Upper lobe of right lung (tissue), 1 donor: ENCODE measurements at regions not wholly inside any gene's neighbourhood (a gene's known extent, or its start where the extent isn't known, plus 50 kb on each side); places are given as distances from the start of the nearest gene placed in this dataset.

Experiments
- ATAC-seq: fragments of 200-7000 bp; cut with Tn5 transposase; one replicate; pipeline ENCODE4 v1.9.1; 2020; ENCODE audit warnings: mild to moderate bottlenecking, moderate library complexity
- DNase-seq: peaks from one replicate; pipeline ENCODE4 v3.0.0-alpha.2; 2020
- H3K27ac ChIP-seq: fragments of 200-600 bp; one replicate; pipeline ENCODE4 v1.8.0; 2022
- H3K27me3 ChIP-seq: fragments of 200-600 bp; one replicate; pipeline ENCODE4 v1.8.0; 2022; ENCODE audit warnings: mild to moderate bottlenecking
- H3K36me3 ChIP-seq: fragments of 200-600 bp; one replicate; pipeline ENCODE4 v1.8.0; 2022
- H3K4me1 ChIP-seq: fragments of 200-600 bp; one replicate; pipeline ENCODE4 v1.8.0; 2022
- H3K4me3 ChIP-seq: fragments of 200-600 bp; one replicate; pipeline ENCODE4 v1.8.0; 2022; ENCODE audit warnings: mild to moderate bottlenecking
- H3K9me3 ChIP-seq: fragments of 200-600 bp; one replicate; pipeline ENCODE4 v1.8.0; 2022
- intact Hi-C: fragments of 100-400 bp; cut with DNase I; formaldehyde crosslinking; loops from one replicate; pipeline ENCODE4 v1.11.0; 2022
- TF ChIP-seq, protein P1 (sequence below): fragments of 200-600 bp; IDR thresholded peaks from one replicate; pipeline ENCODE4 v1.8.0; 2022; ENCODE audit warnings: antibody characterized with exemption
- donor health status: DM: no; HTN: yes; CAD: no; lungs with severe emphysema.

DNA sequence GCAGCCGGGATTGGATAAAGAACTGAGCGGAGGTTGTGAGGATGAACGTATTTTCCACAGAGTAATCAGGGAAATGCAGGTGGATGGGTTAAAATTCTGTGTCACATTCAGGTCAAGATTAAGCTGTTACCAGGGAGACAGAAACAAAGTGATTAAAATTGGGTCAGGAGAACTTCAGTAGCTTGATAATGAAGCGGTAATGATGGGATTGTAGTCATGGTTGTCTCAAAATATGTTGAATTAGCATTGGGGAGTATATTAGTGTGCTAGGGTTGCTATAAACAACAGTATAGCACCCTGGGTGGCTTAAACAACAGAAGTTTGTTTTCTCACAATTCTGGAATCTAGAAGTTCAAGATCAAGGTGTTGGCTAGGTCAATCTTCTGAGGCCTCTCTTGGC, 155.5 kb downstream of the GJA1 start:
- H3K4me3 ChIP-seq: no peak overlapping the region
- no peaks in the 10 kb centered on the region for H3K9me3 ChIP-seq
- no peaks in the 10 kb centered on the region for H3K27me3 ChIP-seq
- TF ChIP-seq, protein P1, sequence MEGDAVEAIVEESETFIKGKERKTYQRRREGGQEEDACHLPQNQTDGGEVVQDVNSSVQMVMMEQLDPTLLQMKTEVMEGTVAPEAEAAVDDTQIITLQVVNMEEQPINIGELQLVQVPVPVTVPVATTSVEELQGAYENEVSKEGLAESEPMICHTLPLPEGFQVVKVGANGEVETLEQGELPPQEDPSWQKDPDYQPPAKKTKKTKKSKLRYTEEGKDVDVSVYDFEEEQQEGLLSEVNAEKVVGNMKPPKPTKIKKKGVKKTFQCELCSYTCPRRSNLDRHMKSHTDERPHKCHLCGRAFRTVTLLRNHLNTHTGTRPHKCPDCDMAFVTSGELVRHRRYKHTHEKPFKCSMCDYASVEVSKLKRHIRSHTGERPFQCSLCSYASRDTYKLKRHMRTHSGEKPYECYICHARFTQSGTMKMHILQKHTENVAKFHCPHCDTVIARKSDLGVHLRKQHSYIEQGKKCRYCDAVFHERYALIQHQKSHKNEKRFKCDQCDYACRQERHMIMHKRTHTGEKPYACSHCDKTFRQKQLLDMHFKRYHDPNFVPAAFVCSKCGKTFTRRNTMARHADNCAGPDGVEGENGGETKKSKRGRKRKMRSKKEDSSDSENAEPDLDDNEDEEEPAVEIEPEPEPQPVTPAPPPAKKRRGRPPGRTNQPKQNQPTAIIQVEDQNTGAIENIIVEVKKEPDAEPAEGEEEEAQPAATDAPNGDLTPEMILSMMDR: no peak
- no peak for ATAC-seq
- intact Hi-C loops: no loop called here
- no peaks in the 10 kb centered on the region for H3K36me3 ChIP-seq
- H3K27ac ChIP-seq: no peak overlapping the region
- no peak for DNase-seq
- no peaks in the 10 kb centered on the region for H3K4me1 ChIP-seq

DNA sequence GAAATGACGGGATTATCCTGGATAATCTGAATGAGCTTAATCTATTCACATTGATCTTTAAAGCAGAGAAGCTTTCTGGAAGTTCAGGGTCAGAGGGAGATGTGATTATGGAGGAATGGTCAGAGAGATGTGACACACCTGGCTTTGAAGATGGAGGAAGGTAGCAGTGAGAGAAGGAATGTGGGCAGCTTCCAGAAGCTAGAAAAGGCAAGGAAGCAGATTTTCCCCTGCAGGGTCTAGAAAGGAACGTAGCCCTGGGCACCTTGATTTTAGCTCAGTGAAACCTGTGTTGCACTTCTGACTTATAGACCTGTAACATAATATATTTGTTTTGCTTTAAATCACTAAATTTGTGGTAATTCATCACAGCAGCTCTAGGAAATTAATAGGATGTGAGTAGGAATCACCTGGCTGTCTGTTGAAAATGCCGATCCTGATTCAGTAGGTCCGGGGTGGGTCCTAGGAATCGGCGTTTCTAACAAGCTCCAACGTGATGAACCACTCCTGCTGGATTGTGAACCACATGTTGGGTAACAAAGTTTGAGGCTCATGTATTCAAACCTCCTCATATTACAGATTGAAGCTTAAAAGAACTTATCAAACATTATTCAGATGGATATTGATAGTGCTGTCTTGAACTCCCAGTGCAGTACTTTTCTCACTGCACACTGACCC, 157.0 kb downstream of the GJA1 start:
- no peak for ATAC-seq
- no peaks in the 10 kb centered on the region for H3K36me3 ChIP-seq

DNA sequence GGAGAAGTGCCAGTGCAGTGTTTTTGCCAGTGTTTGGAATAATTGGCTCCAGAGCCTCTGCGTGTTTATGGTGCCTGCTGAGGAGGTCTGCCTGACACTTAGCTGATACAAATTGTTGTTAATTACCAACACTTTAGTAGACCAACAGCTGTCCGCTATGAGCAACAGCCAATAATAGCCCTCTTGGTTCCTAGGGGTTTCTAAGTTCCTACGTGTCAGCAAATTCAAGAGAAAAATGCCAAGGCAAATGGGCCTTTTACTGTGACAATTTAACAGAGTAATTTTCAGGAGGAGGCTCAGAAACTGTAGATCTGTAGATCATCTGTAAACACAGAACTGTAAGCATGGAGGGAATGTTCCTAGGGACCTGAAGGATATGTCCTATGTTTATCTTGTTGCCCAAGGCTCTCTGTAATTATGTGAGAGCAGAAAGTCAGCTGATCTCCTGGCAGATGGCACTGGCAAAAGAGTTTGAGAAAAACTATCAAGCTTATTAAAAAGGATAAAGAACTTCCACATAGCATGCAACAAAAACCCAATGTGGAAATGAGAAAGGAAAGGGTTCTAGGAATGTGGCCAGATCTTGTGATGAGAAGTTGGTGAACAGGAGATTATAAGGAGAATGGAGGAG, 157.7 kb downstream of the GJA1 start:
- Histone ChIP-seq H3K9me3 (no peaks in the 10 kb centered on the region), H3K27ac (no peak overlapping the region), H3K27me3 (no peaks in the 10 kb centered on the region), H3K36me3 (no peaks in the 10 kb centered on the region), H3K4me1 (no peaks in the 10 kb centered on the region), H3K4me3 (no peak overlapping the region)
- DNase-seq (no peak), ATAC-seq (no peak)
- TF ChIP-seq, protein P1: no peak
- intact Hi-C loops: no loop called here

More for the DNA sequence above, 157.0 kb downstream of the GJA1 start:
- no peaks in the 10 kb centered on the region for H3K4me1 ChIP-seq
- H3K9me3 ChIP-seq: no peaks in the 10 kb centered on the region
- H3K27me3 ChIP-seq: no peaks in the 10 kb centered on the region
- H3K27ac ChIP-seq: no peak overlapping the region
- TF ChIP-seq, protein P1: no peak
- no peak for DNase-seq
- H3K4me3 ChIP-seq: no peak overlapping the region
- intact Hi-C loops: no loop called here

DNA sequence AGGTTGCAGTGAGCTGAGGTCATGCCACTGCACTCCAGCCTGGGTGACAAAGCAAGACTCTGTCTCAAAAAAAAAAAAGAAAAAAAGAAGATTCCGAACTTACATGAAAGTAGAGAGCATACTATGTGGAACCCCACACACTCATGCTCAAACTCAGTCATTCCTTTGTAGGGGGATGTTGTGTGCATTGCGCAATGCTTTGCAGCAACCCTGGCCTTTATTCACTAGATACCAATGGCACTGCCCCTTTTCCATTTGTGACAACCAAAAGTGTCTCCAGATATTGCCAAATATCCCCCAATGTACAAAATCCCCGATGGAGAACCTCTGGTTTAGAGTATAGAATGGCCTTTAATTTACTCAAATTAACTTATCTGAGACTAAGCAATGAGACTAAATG, 158.6 kb downstream of the GJA1 start:
- Histone ChIP-seq H3K36me3 (no peaks in the 10 kb centered on the region), H3K9me3 (no peaks in the 10 kb centered on the region), H3K4me3 (no peak overlapping the region), H3K4me1 (no peaks in the 10 kb centered on the region), H3K27me3 (no peaks in the 10 kb centered on the region), H3K27ac (no peak overlapping the region)
- DNase-seq (no peak), ATAC-seq (no peak)
- intact Hi-C loops: no loop called here
- TF ChIP-seq, protein P1: no peak

DNA sequence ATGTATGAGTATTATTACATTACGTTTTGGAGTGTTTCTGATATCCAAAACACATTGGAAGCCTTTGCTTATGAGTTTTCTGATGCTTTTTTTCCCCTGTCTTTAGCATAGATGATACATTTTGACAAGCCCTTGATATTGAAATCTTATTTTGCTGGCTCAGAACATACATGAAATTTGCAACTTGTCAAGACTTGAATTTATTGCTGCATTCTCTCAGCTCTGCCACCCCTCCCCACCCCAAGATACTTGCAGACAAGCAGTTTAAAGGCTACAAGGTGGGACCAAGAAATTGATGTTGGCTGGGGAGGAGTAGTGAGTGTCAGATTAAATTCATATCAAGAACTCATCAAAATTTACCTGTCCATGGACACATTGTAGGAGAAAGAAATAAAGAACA, 160.2 kb downstream of the GJA1 start:
- H3K27me3 ChIP-seq: no peaks in the 10 kb centered on the region
- DNase-seq (no peak), ATAC-seq (no peak)
- no peaks in the 10 kb centered on the region for H3K36me3 ChIP-seq
- H3K9me3 ChIP-seq: no peaks in the 10 kb centered on the region
- no peak overlapping the region for H3K27ac ChIP-seq
- TF ChIP-seq, protein P1: no peak
- intact Hi-C loops: no loop called here
- H3K4me3 ChIP-seq: no peak overlapping the region
- no peaks in the 10 kb centered on the region for H3K4me1 ChIP-seq
